ENCODE measurements at regions not wholly inside any gene's neighbourhood (a gene's known extent, or its start where the extent isn't known, plus 50 kb on each side); places are given as distances from the start of the nearest gene placed in this dataset.

GRCh38 chr1:194515916-194516315 is 1329.5 kb upstream of the B3GALT2 start:
- TF ChIP-seq, protein P1, sequence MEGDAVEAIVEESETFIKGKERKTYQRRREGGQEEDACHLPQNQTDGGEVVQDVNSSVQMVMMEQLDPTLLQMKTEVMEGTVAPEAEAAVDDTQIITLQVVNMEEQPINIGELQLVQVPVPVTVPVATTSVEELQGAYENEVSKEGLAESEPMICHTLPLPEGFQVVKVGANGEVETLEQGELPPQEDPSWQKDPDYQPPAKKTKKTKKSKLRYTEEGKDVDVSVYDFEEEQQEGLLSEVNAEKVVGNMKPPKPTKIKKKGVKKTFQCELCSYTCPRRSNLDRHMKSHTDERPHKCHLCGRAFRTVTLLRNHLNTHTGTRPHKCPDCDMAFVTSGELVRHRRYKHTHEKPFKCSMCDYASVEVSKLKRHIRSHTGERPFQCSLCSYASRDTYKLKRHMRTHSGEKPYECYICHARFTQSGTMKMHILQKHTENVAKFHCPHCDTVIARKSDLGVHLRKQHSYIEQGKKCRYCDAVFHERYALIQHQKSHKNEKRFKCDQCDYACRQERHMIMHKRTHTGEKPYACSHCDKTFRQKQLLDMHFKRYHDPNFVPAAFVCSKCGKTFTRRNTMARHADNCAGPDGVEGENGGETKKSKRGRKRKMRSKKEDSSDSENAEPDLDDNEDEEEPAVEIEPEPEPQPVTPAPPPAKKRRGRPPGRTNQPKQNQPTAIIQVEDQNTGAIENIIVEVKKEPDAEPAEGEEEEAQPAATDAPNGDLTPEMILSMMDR (IDR thresholded peaks at IDR 0.05; ENCODE audit: insufficient read depth, low read length) = no peak
- TF ChIP-seq REST (IDR thresholded peaks at IDR 0.05; ENCODE audit: insufficient replicate concordance, low read depth) = no peak

Data from HL-60 (cell line).